ENCODE measurements at regions not wholly inside any gene's neighbourhood (a gene's known extent, or its start where the extent isn't known, plus 50 kb on each side); places are given as distances from the start of the nearest gene placed in this dataset.
A peak's percentile ranks its signal among the peaks of the same experiment; 100 is the strongest.

- DNase-seq (ENCODE audit: low spot score), result no peak
These were observed 515.2 kb upstream of the TENM4 start for GRCh38 chr11:79956061-79956460.

GRCh38 chr11:79953629-79954028, 512.8 kb upstream of the TENM4 start:
- DNase-seq (ENCODE audit: low spot score), result no peak

GRCh38 chr11:79950741-79951140, 509.9 kb upstream of the TENM4 start:
- DNase-seq (ENCODE audit: low spot score), result peak; percentile 8

- no peak for DNase-seq (ENCODE audit: low spot score)
These were observed 509.3 kb upstream of the TENM4 start for GRCh38 chr11:79950172-79950571.

- no peak for DNase-seq (ENCODE audit: low spot score)
These were observed 508.7 kb upstream of the TENM4 start for GRCh38 chr11:79949574-79949973.

- no peak for DNase-seq (ENCODE audit: low spot score)
These were observed 501.8 kb upstream of the TENM4 start for GRCh38 chr11:79942646-79943045.

GRCh38 chr11:79942090-79942489, 501.3 kb upstream of the TENM4 start:
- DNase-seq (ENCODE audit: low spot score), result no peak

- DNase-seq (ENCODE audit: low spot score), result no peak
These were observed 500.3 kb upstream of the TENM4 start for GRCh38 chr11:79940974-79941735.

GRCh38 chr11:79940165-79940564, 499.3 kb upstream of the TENM4 start:
- DNase-seq (ENCODE audit: low spot score), result no peak

- no peak for DNase-seq (ENCODE audit: low spot score)
These were observed 498.3 kb upstream of the TENM4 start for GRCh38 chr11:79939111-79939510.

GRCh38 chr11:79937676-79938334, 497.0 kb upstream of the TENM4 start:
- DNase-seq (ENCODE audit: low spot score), result no peak

GRCh38 chr11:79932612-79933011, 491.8 kb upstream of the TENM4 start:
- DNase-seq (ENCODE audit: low spot score), result no peak

- no peak for DNase-seq (ENCODE audit: low spot score)
These were observed 490.9 kb upstream of the TENM4 start for GRCh38 chr11:79931692-79932091.

GRCh38 chr11:79926707-79927106, 485.9 kb upstream of the TENM4 start:
- no peak for DNase-seq (ENCODE audit: low spot score)

- no peak for DNase-seq (ENCODE audit: low spot score)
These were observed 484.7 kb upstream of the TENM4 start for GRCh38 chr11:79925570-79925969.

- no peak for DNase-seq (ENCODE audit: low spot score)
These were observed 481.8 kb upstream of the TENM4 start for GRCh38 chr11:79922641-79923040.

- no peak for DNase-seq (ENCODE audit: low spot score)
These were observed 479.6 kb upstream of the TENM4 start for GRCh38 chr11:79920480-79920879.

- DNase-seq (ENCODE audit: low spot score), result no peak
These were observed 478.5 kb upstream of the TENM4 start for GRCh38 chr11:79919350-79919749.

- no peak for DNase-seq (ENCODE audit: low spot score)
These were observed 478.0 kb upstream of the TENM4 start for GRCh38 chr11:79918846-79919245.

- no peak for DNase-seq (ENCODE audit: low spot score)
These were observed 465.3 kb upstream of the TENM4 start for GRCh38 chr11:79906164-79906563.

- DNase-seq (ENCODE audit: low spot score), result no peak
These were observed 461.7 kb upstream of the TENM4 start for GRCh38 chr11:79902493-79902892.

GRCh38 chr11:79897896-79898295, 457.1 kb upstream of the TENM4 start:
- DNase-seq (ENCODE audit: low spot score), result no peak

GRCh38 chr11:79896258-79896657, 455.4 kb upstream of the TENM4 start:
- DNase-seq (ENCODE audit: low spot score), result no peak

GRCh38 chr11:79894111-79894510, 453.3 kb upstream of the TENM4 start:
- DNase-seq (ENCODE audit: low spot score), result no peak

All from putamen (tissue), 1 donor.